ENCODE measurements at regions not wholly inside any gene's neighbourhood (a gene's known extent, or its start where the extent isn't known, plus 50 kb on each side); places are given as distances from the start of the nearest gene placed in this dataset.

GRCh38 chr2:208545403-208546042 lies 138.9 kb downstream of the PTH2R start:
- DNase-seq (ENCODE audit: insufficient read length, low spot score) (no peak), FAIRE-seq (no peak)
- TF ChIP-seq CTCF (IDR thresholded peaks at IDR 0.05; ENCODE audit: insufficient read depth, missing control alignments): no peak

GRCh38 chr2:208546107-208546506 lies 139.5 kb downstream of the PTH2R start:
- TF ChIP-seq CTCF (IDR thresholded peaks at IDR 0.05; ENCODE audit: insufficient read depth, missing control alignments): no peak
- DNase-seq (ENCODE audit: insufficient read length, low spot score) (no peak), FAIRE-seq (no peak)

GRCh38 chr2:208546860-208547650 lies 140.5 kb downstream of the PTH2R start:
- DNase-seq (ENCODE audit: insufficient read length, low spot score): no peak
- no peak for TF ChIP-seq CTCF (IDR thresholded peaks at IDR 0.05; ENCODE audit: insufficient read depth, missing control alignments)
- FAIRE-seq: no peak

GRCh38 chr2:208548700-208549099 lies 142.1 kb downstream of the PTH2R start:
- no peak for TF ChIP-seq CTCF (IDR thresholded peaks at IDR 0.05; ENCODE audit: insufficient read depth, missing control alignments)
- FAIRE-seq (no peak), DNase-seq (ENCODE audit: insufficient read length, low spot score) (no peak)

- no peak for FAIRE-seq
- no peak for DNase-seq (ENCODE audit: insufficient read length, low spot score)
Measured at GRCh38 chr2:208549546-208550158, 143.1 kb downstream of the PTH2R start.

GRCh38 chr2:208552943-208553342 lies 146.4 kb downstream of the PTH2R start:
- no peak for TF ChIP-seq CTCF (IDR thresholded peaks at IDR 0.05; ENCODE audit: insufficient read depth, missing control alignments)
- DNase-seq (ENCODE audit: insufficient read length, low spot score) (no peak), FAIRE-seq (no peak)

More at GRCh38 chr2:208549546-208550158, 143.1 kb downstream of the PTH2R start:
- no peak for TF ChIP-seq CTCF (IDR thresholded peaks at IDR 0.05; ENCODE audit: insufficient read depth, missing control alignments)

Measured in D721Med (cell line).